SK-N-SH (cell line): ENCODE measurements at regions not wholly inside any gene's neighbourhood (a gene's known extent, or its start where the extent isn't known, plus 50 kb on each side); places are given as distances from the start of the nearest gene placed in this dataset.

Experiments
- CTCF ChIA-PET: fragments of 300-600, 350-600 bp; formaldehyde crosslinking; extraction: SDS; loops from one replicate; lab custom pipeline; 2021; lab: Yijun Ruan, JAX
- POLR2A ChIA-PET: fragments of 350-600 bp; sonication (Branson Sonifier 250); formaldehyde crosslinking; extraction: SDS; loops from one replicate; lab custom pipeline; 2020; ENCODE audit warnings: antibody characterized with exemption, inconsistent platforms; lab: Yijun Ruan, JAX
- DNase-seq: peaks from one replicate; pipeline ENCODE4 v3.0.0; 2012
- H2AFZ ChIP-seq: fragments of 200-600 bp; sonication (generic); 2 replicates; pipeline ENCODE4 v1.8.1; 2016; ENCODE audit warnings: antibody characterized with exemption, mild to moderate bottlenecking, low read depth
- H3F3A ChIP-seq: fragments of 200-600 bp; sonication (generic); replicated peaks from 2 replicates; pipeline ENCODE3; 2016; ENCODE audit warnings: antibody characterized with exemption, mild to moderate bottlenecking; ENCODE audit not compliant: insufficient read depth
- H3K27ac ChIP-seq, 2 experiments: fragments of 200-500 bp in 1 of 2; fragments of 200-600 bp in 1 of 2; sonication (Bioruptor generic) in 1 of 2; sonication (generic), shearing (Covaris generic) in 1 of 2; 2 replicates each; pipeline versions ENCODE4 v1.5.1 to v1.6.1; 2014 to 2016; ENCODE audit warnings: low read depth in 2 of 2, inconsistent platforms in 1 of 2, low read length in 1 of 2, mild to moderate bottlenecking in 1 of 2, mixed read lengths in 1 of 2
- H3K27me3 ChIP-seq: fragments of 200-600 bp; sonication (generic), shearing (Covaris generic); 2 replicates; pipeline ENCODE4 v1.6.1; 2016; ENCODE audit warnings: mixed run types; ENCODE audit not compliant: insufficient read depth
- H3K36me3 ChIP-seq, 2 experiments: fragments of 200-500 bp in 1 of 2; fragments of 200-600 bp in 1 of 2; sonication (Bioruptor generic) in 1 of 2; sonication (generic) in 1 of 2; replicated peaks in 1 of 2; 2 replicates each; pipeline versions ENCODE3 to v1.5.1; 2014 to 2016; ENCODE audit warnings: low read length in 1 of 2, mild to moderate bottlenecking in 1 of 2; ENCODE audit not compliant: insufficient read depth in 2 of 2, control insufficient read depth in 1 of 2
- H3K4me1 ChIP-seq, 2 experiments: fragments of 200-500 bp in 1 of 2; fragments of 200-600 bp in 1 of 2; sonication (Bioruptor generic) in 1 of 2; sonication (generic), shearing (Covaris generic) in 1 of 2; 2 replicates each; pipeline versions ENCODE4 v1.5.1 to v1.6.1; 2014 to 2016; ENCODE audit warnings: low read depth in 1 of 2, low read length in 1 of 2, mixed run types in 1 of 2; ENCODE audit not compliant: insufficient read depth in 2 of 2, control insufficient read depth in 1 of 2
- H3K4me2 ChIP-seq: fragments of 200-600 bp; sonication (generic), shearing (Covaris generic); 2 replicates; pipeline ENCODE4 v1.6.1; 2017; ENCODE audit warnings: mixed run types
- H3K4me3 ChIP-seq, 2 experiments: fragments of 200-500 bp in 1 of 2; fragments of 200-600 bp in 1 of 2; sonication (Bioruptor generic) in 1 of 2; sonication (generic), shearing (Covaris generic) in 1 of 2; 2 replicates each; pipeline versions ENCODE4 v1.5.1 to v1.8.1; 2014 to 2016; ENCODE audit warnings: low read depth in 2 of 2, inconsistent platforms in 1 of 2, low read length in 1 of 2, mild to moderate bottlenecking in 1 of 2, mixed read lengths in 1 of 2, moderate library complexity in 1 of 2
- H3K79me2 ChIP-seq: fragments of 200-600 bp; sonication (generic); 2 replicates; pipeline ENCODE4 v1.8.1; 2017; ENCODE audit warnings: mild to moderate bottlenecking; ENCODE audit not compliant: insufficient read depth
- H3K9ac ChIP-seq: fragments of 200-600 bp; sonication (generic); 2 replicates; pipeline ENCODE4 v1.6.1; 2017; ENCODE audit warnings: mixed run types
- H3K9me2 ChIP-seq: fragments of 200-600 bp; sonication (generic); 2 replicates; pipeline ENCODE4 v1.6.1; 2017; ENCODE audit warnings: mixed run types
- H3K9me3 ChIP-seq: fragments of 200-600 bp; sonication (generic); 2 replicates; pipeline ENCODE4 v1.6.1; 2017; ENCODE audit warnings: mixed run types, mild to moderate bottlenecking, moderate library complexity
- H4K20me1 ChIP-seq: fragments of 200-600 bp; sonication (generic); 2 replicates; pipeline ENCODE4 v1.6.1; 2017; ENCODE audit warnings: mild to moderate bottlenecking, mixed run types; ENCODE audit not compliant: insufficient read depth
- CTCF ChIP-seq: fragments of 200-600 bp; sonication (generic); IDR thresholded peaks from 2 replicates; pipeline ENCODE4 v1.6.1; 2017; ENCODE audit warnings: antibody characterized with exemption, mild to moderate bottlenecking, moderate library complexity
- EP300 ChIP-seq, 2 experiments: IDR thresholded peaks; 2 replicates each; pipeline versions ENCODE4 v1.4.0 to v1.6.1; 2012; ENCODE audit warnings: borderline replicate concordance in 1 of 2, low read depth in 1 of 2, low read length in 1 of 2
- EZH2phosphoT487 ChIP-seq: fragments of 200-600 bp; sonication (generic); IDR thresholded peaks from 2 replicates; pipeline ENCODE4 v1.6.1; 2017; ENCODE audit warnings: low read depth, mixed run types, mild to moderate bottlenecking, antibody characterized with exemption, moderate library complexity, borderline replicate concordance
- FOSL2 ChIP-seq: IDR thresholded peaks from 2 replicates; pipeline ENCODE4 v1.4.0; 2012; ENCODE audit warnings: low read depth, mild to moderate bottlenecking, moderate library complexity, borderline replicate concordance
- FOXJ3 ChIP-seq: sonication (generic); formaldehyde crosslinking; IDR thresholded peaks from 2 replicates; pipeline ENCODE4 v1.5.1; 2020; ENCODE audit warnings: mild to moderate bottlenecking, missing genetic modification reagents
- GATA2 ChIP-seq: sonication (generic); formaldehyde crosslinking; IDR thresholded peaks from 2 replicates; pipeline ENCODE4 v1.5.0; 2020; ENCODE audit warnings: mild to moderate bottlenecking, missing genetic modification reagents
- JUND ChIP-seq: IDR thresholded peaks from 2 replicates; pipeline ENCODE4 v1.4.0; 2012
- MAX ChIP-seq: IDR thresholded peaks from 2 replicates; pipeline ENCODE4 v1.4.0; 2012; ENCODE audit warnings: low read depth
- MEF2A ChIP-seq: IDR thresholded peaks from 2 replicates; pipeline ENCODE4 v1.4.0; 2012; ENCODE audit warnings: low read depth, borderline replicate concordance
- MXI1 ChIP-seq: IDR thresholded peaks from 2 replicates; pipeline ENCODE4 v1.6.1; 2012; ENCODE audit warnings: mild to moderate bottlenecking, low read depth, low read length, improper control_type of control experiment
- NFIC ChIP-seq: IDR thresholded peaks from 2 replicates; pipeline ENCODE4 v1.4.0; 2012; ENCODE audit warnings: borderline replicate concordance
- RCOR1 ChIP-seq: fragments of 150-350 bp; IDR thresholded peaks from 2 replicates; pipeline ENCODE4 v1.6.1; 2017; ENCODE audit warnings: antibody characterized with exemption, low read length
- REST ChIP-seq: IDR thresholded peaks from 2 replicates; pipeline ENCODE4 v1.6.1; 2012; ENCODE audit warnings: mild to moderate bottlenecking, low read depth, low read length, moderate library complexity
- SIN3A ChIP-seq: IDR thresholded peaks from 2 replicates; pipeline ENCODE4 v1.6.1; 2012; ENCODE audit warnings: low read depth, mild to moderate bottlenecking, low read length, moderate library complexity, borderline replicate concordance
- SMC3 ChIP-seq: IDR thresholded peaks from 2 replicates; pipeline ENCODE4 v1.6.1; 2012; ENCODE audit warnings: low read depth, low read length, improper control_type of control experiment
- TAF1 ChIP-seq: IDR thresholded peaks from 2 replicates; pipeline ENCODE4 v1.6.1; 2012; ENCODE audit warnings: low read depth, mild to moderate bottlenecking, low read length, moderate library complexity, borderline replicate concordance
- TCF12 ChIP-seq: IDR thresholded peaks from 2 replicates; pipeline ENCODE4 v1.4.0; 2012
- USF1 ChIP-seq: IDR thresholded peaks from 2 replicates; pipeline ENCODE4 v1.4.0; 2012; ENCODE audit warnings: low read depth, borderline replicate concordance
- YY1 ChIP-seq: IDR thresholded peaks from 2 replicates; pipeline ENCODE4 v1.4.0; 2012; ENCODE audit warnings: low read depth, mild to moderate bottlenecking
- ZBTB33 ChIP-seq: IDR thresholded peaks from 2 replicates; pipeline ENCODE4 v1.4.0; 2012; ENCODE audit warnings: low read depth, borderline replicate concordance
- WGBS: methylation state at CpG from one replicate; pipeline ENCODE4 v1.1.6; 2017; ENCODE audit warnings: low lambda C conversion rate; 5-methylcytosine and 5-hydroxymethylcytosine counted together

GRCh38 chr1:113321771-113322387 lies 68.4 kb upstream of the MAGI3 start:
- Histone ChIP-seq H3K36me3 (no peaks in the 10 kb centered on the region), H3F3A (no peaks in the 10 kb centered on the region), H3K4me2 (no peak overlapping the region), H3K9me2 (no peaks in the 10 kb centered on the region), H3K4me3 (no peak overlapping the region), H3K9me3 (no peaks in the 10 kb centered on the region), H3K9ac (no peak overlapping the region), H3K27ac (no peak overlapping the region), H3K27me3 (no peaks in the 10 kb centered on the region)
- DNase-seq = no peak
- POLR2A ChIA-PET = no interaction called here
- 80% methylated on average over 3 of the region's 3 CpGs for WGBS
- no peak for TF ChIP-seq SMC3
- no peak for TF ChIP-seq YY1
- no peak for TF ChIP-seq JUND
- no peak for TF ChIP-seq MEF2A
- TF ChIP-seq GATA2 = no peak
- TF ChIP-seq RCOR1 = no peak
- TF ChIP-seq NFIC = no peak
- no peak for TF ChIP-seq TAF1
- TF ChIP-seq EP300 (IDR thresholded peaks at IDR 0.05; ENCODE audit: borderline replicate concordance in 1 of 2, low read depth in 1 of 2, low read length in 1 of 2) = no peak
- TF ChIP-seq CTCF = no peak
- TF ChIP-seq, all 33 proteins: peak for 0
- Histone ChIP-seq H3K79me2 (no peaks in the 10 kb centered on the region), H2AFZ (no peak overlapping the region), H3K4me1 (no peaks in the 10 kb centered on the region), H4K20me1 (no peaks in the 10 kb centered on the region)
- CTCF ChIA-PET = no interaction called here

GRCh38 chr1:113322439-113322838 lies 67.9 kb upstream of the MAGI3 start:
- no peaks in the 10 kb centered on the region for H3F3A ChIP-seq
- H4K20me1 ChIP-seq = no peaks in the 10 kb centered on the region
- no peaks in the 10 kb centered on the region for H3K9me3 ChIP-seq
- no peaks in the 10 kb centered on the region for H3K27me3 ChIP-seq
- DNase-seq = no peak
- no peak overlapping the region for H3K9ac ChIP-seq
- no peak overlapping the region for H2AFZ ChIP-seq
- H3K9me2 ChIP-seq = no peaks in the 10 kb centered on the region
- H3K27ac ChIP-seq = no peak overlapping the region
- CTCF ChIA-PET = no interaction called here
- no peaks in the 10 kb centered on the region for H3K4me1 ChIP-seq
- no peak overlapping the region for H3K4me3 ChIP-seq
- no peaks in the 10 kb centered on the region for H3K36me3 ChIP-seq
- H3K4me2 ChIP-seq = no peak overlapping the region
- H3K79me2 ChIP-seq = no peaks in the 10 kb centered on the region
- POLR2A ChIA-PET = no interaction called here
- 85% methylated on average over 1 of the region's 1 CpG for WGBS
- TF ChIP-seq YY1 = no peak
- no peak for TF ChIP-seq FOSL2
- TF ChIP-seq MAX = no peak
- no peak for TF ChIP-seq EZH2phosphoT487
- TF ChIP-seq ZBTB33 = no peak
- TF ChIP-seq USF1 = no peak
- TF ChIP-seq REST = no peak
- no peak for TF ChIP-seq TAF1
- TF ChIP-seq FOXJ3 (CRISPR knock-in tag) = no peak
- TF ChIP-seq SIN3A = no peak
- TF ChIP-seq EP300 (IDR thresholded peaks at IDR 0.05; ENCODE audit: borderline replicate concordance in 1 of 2, low read depth in 1 of 2, low read length in 1 of 2) = no peak
- no peak for TF ChIP-seq MXI1
- no peak for TF ChIP-seq TCF12
